ENCODE measurements at regions not wholly inside any gene's neighbourhood (a gene's known extent, or its start where the extent isn't known, plus 50 kb on each side); places are given as distances from the start of the nearest gene placed in this dataset.

DNA sequence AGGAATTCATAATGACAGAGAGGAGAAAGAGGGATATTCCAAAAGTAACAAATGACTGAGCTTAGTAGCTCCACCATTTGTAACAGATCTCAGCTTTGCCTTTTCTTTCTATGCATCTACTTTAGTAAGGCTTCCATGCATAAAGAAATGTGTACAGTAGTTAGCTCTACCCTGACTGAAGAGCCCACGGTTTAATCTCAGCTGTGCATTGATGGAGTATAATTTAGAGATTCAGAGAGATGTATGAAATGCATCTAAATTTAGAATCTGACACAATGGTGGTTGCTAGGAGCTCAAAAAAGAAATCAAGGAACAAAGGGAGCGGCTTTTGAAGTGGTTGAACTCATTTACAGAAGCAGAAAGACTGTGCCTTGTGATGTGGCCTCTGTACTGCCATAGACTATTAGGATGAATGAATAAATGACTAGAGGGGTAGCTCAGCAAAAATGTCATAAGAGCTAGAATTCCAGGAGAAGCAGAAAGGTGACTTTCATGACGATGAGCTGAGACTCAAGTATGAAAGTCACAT lies 838.6 kb downstream of the RPS29 start:
- TF ChIP-seq, protein P1, sequence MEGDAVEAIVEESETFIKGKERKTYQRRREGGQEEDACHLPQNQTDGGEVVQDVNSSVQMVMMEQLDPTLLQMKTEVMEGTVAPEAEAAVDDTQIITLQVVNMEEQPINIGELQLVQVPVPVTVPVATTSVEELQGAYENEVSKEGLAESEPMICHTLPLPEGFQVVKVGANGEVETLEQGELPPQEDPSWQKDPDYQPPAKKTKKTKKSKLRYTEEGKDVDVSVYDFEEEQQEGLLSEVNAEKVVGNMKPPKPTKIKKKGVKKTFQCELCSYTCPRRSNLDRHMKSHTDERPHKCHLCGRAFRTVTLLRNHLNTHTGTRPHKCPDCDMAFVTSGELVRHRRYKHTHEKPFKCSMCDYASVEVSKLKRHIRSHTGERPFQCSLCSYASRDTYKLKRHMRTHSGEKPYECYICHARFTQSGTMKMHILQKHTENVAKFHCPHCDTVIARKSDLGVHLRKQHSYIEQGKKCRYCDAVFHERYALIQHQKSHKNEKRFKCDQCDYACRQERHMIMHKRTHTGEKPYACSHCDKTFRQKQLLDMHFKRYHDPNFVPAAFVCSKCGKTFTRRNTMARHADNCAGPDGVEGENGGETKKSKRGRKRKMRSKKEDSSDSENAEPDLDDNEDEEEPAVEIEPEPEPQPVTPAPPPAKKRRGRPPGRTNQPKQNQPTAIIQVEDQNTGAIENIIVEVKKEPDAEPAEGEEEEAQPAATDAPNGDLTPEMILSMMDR (conservative IDR thresholded peaks at IDR 0.05): no peak
- no peak for TF ChIP-seq ZFX (IDR thresholded peaks at IDR 0.05)

Data from C4-2B (cell line).